ENCODE measurements at regions not wholly inside any gene's neighbourhood (a gene's known extent, or its start where the extent isn't known, plus 50 kb on each side); places are given as distances from the start of the nearest gene placed in this dataset.
A peak's percentile ranks its signal among the peaks of the same experiment; 100 is the strongest.
"Not testable (repeated sequence)": the region's sequence is repeated elsewhere in the genome, so short reads cannot be mapped to it uniquely, and the experiment has no call there.

- DNase-seq (ENCODE audit: low read depth in 2 of 2), result not testable (repeated sequence)
Measured at GRCh38 chr16:33711616-33712015, 252.2 kb downstream of the TP53TG3F start.

- not testable (repeated sequence) for DNase-seq (ENCODE audit: low read depth in 2 of 2)
Measured at GRCh38 chr16:33712308-33712707, 252.9 kb downstream of the TP53TG3F start.

- DNase-seq (ENCODE audit: low read depth in 2 of 2), result not testable (repeated sequence)
Measured at GRCh38 chr16:33712851-33713709, 253.7 kb downstream of the TP53TG3F start.

GRCh38 chr16:33713710-33714538, 254.5 kb downstream of the TP53TG3F start:
- not testable (repeated sequence) for DNase-seq (ENCODE audit: low read depth in 2 of 2)

- DNase-seq (ENCODE audit: low read depth in 2 of 2), result not testable (repeated sequence)
Measured at GRCh38 chr16:33731167-33731566, 271.8 kb downstream of the TP53TG3F start.

GRCh38 chr16:33734650-33735049, 275.2 kb downstream of the TP53TG3F start:
- not testable (repeated sequence) for DNase-seq (ENCODE audit: low read depth in 2 of 2)

- not testable (repeated sequence) for DNase-seq (ENCODE audit: low read depth in 2 of 2)
Measured at GRCh38 chr16:33766869-33767765, 307.7 kb downstream of the TP53TG3F start.

GRCh38 chr16:33768710-33769109, 309.3 kb downstream of the TP53TG3F start:
- not testable (repeated sequence) for DNase-seq (ENCODE audit: low read depth in 2 of 2)

- DNase-seq (ENCODE audit: low read depth in 2 of 2), result not testable (repeated sequence)
Measured at GRCh38 chr16:33769180-33769846, 309.9 kb downstream of the TP53TG3F start.

- DNase-seq (ENCODE audit: low read depth in 2 of 2), result not testable (repeated sequence)
Measured at GRCh38 chr16:33770478-33770877, 311.1 kb downstream of the TP53TG3F start.

GRCh38 chr16:33771211-33771610, 311.8 kb downstream of the TP53TG3F start:
- not testable (repeated sequence) for DNase-seq (ENCODE audit: low read depth in 2 of 2)

- DNase-seq (ENCODE audit: low read depth in 2 of 2), result not testable (repeated sequence)
Measured at GRCh38 chr16:33773966-33774365, 314.6 kb downstream of the TP53TG3F start.

GRCh38 chr16:33774724-33775123, 315.3 kb downstream of the TP53TG3F start:
- not testable (repeated sequence) for DNase-seq (ENCODE audit: low read depth in 2 of 2)

- not testable (repeated sequence) for DNase-seq (ENCODE audit: low read depth in 2 of 2)
Measured at GRCh38 chr16:33816328-33816944, 357.0 kb downstream of the TP53TG3F start.

- not testable (repeated sequence) for DNase-seq (ENCODE audit: low read depth in 2 of 2)
Measured at GRCh38 chr16:33824736-33825135, 365.3 kb downstream of the TP53TG3F start.

- not testable (repeated sequence) for DNase-seq (ENCODE audit: low read depth in 2 of 2)
Measured at GRCh38 chr16:33827522-33827921, 368.1 kb downstream of the TP53TG3F start.

GRCh38 chr16:33839157-33839556, 379.7 kb downstream of the TP53TG3F start:
- DNase-seq (ENCODE audit: low read depth in 2 of 2), result not testable (repeated sequence)

- peak in 1 of 2 experiments; percentile 13 for DNase-seq (ENCODE audit: low read depth in 2 of 2)
Measured at GRCh38 chr16:33844533-33844932, 385.1 kb downstream of the TP53TG3F start.

All from stimulated activated CD4-positive, alpha-beta T cell treated with anti-CD3 and anti-CD28 coated beads, Interleukin-12 subunit alpha, Interleukin-12 subunit beta, amount 100 ng/mL, for 24 hours (primary cell).